ENCODE measurements at regions not wholly inside any gene's neighbourhood (a gene's known extent, or its start where the extent isn't known, plus 50 kb on each side); places are given as distances from the start of the nearest gene placed in this dataset.
"Not testable (repeated sequence)": the region's sequence is repeated elsewhere in the genome, so short reads cannot be mapped to it uniquely, and the experiment has no call there.

- no peaks in the 10 kb centered on the region for H3K9me3 ChIP-seq (ENCODE audit: control insufficient read depth, insufficient read depth, low read depth, low read length)
- POLR2A ChIA-PET: no interaction called here
Measured at GRCh38 chr11:50102916-50103315, 70.2 kb downstream of the OR4C45 start.

GRCh38 chr11:50140686-50141085 is 108.0 kb downstream of the OR4C45 start:
- H3K4me1 ChIP-seq (ENCODE audit: control insufficient read depth, insufficient read depth, low read length); H3K4me3 ChIP-seq (ENCODE audit: low read depth, low read length); H3K36me3 ChIP-seq (ENCODE audit: control insufficient read depth in 2 of 2, insufficient read depth in 1 of 2, low read length in 2 of 2); H3K9me3 ChIP-seq (ENCODE audit: control insufficient read depth, insufficient read depth, low read depth, low read length); CTCF ChIA-PET; POLR2A ChIA-PET; H3K27ac ChIP-seq (ENCODE audit: extremely low read depth, low read depth, low read length): not testable (repeated sequence)

More at GRCh38 chr11:50102916-50103315, 70.2 kb downstream of the OR4C45 start:
- TF ChIP-seq ZNF202 (tag by site-specific recombination; IDR thresholded peaks at IDR 0.05; ENCODE audit: borderline replicate concordance) (no peak), ZNF335 (tag by site-specific recombination; conservative IDR thresholded peaks at IDR 0.05) (no peak), PRDM6 (tag by site-specific recombination; IDR thresholded peaks at IDR 0.05) (no peak), RBAK (tag by site-specific recombination; IDR thresholded peaks at IDR 0.05) (no peak), ZNF175 (tag by site-specific recombination; IDR thresholded peaks at IDR 0.05) (no peak), PRDM2 (tag by site-specific recombination; IDR thresholded peaks at IDR 0.05; ENCODE audit: borderline replicate concordance) (no peak), ZNF776 (tag by site-specific recombination; IDR thresholded peaks at IDR 0.05; ENCODE audit: borderline replicate concordance) (no peak), ZNF146 (tag by site-specific recombination; IDR thresholded peaks at IDR 0.05) (no peak), ZNF629 (tag by site-specific recombination; IDR thresholded peaks at IDR 0.05) (no peak), ZFP69B (tag by site-specific recombination; IDR thresholded peaks at IDR 0.05) (no peak), ZNF488 (tag by site-specific recombination; IDR thresholded peaks at IDR 0.05) (no peak), ZNF639 (tag by site-specific recombination; IDR thresholded peaks at IDR 0.05) (no peak), ZNF792 (tag by site-specific recombination; IDR thresholded peaks at IDR 0.05) (no peak), MYNN (tag by site-specific recombination; IDR thresholded peaks at IDR 0.05; ENCODE audit: borderline replicate concordance) (no peak), ZNF398 (tag by site-specific recombination; IDR thresholded peaks at IDR 0.05) (no peak), WT1 (tag by site-specific recombination; IDR thresholded peaks at IDR 0.05) (no peak), ZNF571 (tag by site-specific recombination; IDR thresholded peaks at IDR 0.05) (no peak), TCF7L2 (IDR thresholded peaks at IDR 0.05; ENCODE audit: borderline replicate concordance, low read depth, low read length) (no peak), REPIN1 (tag by site-specific recombination; IDR thresholded peaks at IDR 0.05; ENCODE audit: low read depth) (no peak)
- H3K36me3 ChIP-seq (ENCODE audit: control insufficient read depth in 2 of 2, insufficient read depth in 1 of 2, low read length in 2 of 2): no peaks in the 10 kb centered on the region
- CTCF ChIA-PET: no interaction called here
- no peak overlapping the region for H3K4me3 ChIP-seq (ENCODE audit: low read depth, low read length)
- H3K27ac ChIP-seq (ENCODE audit: extremely low read depth, low read depth, low read length): no peak overlapping the region
- no peaks in the 10 kb centered on the region for H3K4me1 ChIP-seq (ENCODE audit: control insufficient read depth, insufficient read depth, low read length)

- H3K4me1 ChIP-seq (ENCODE audit: control insufficient read depth, insufficient read depth, low read length); H3K9me3 ChIP-seq (ENCODE audit: control insufficient read depth, insufficient read depth, low read depth, low read length); H3K4me3 ChIP-seq (ENCODE audit: low read depth, low read length); H3K27ac ChIP-seq (ENCODE audit: extremely low read depth, low read depth, low read length); CTCF ChIA-PET; H3K36me3 ChIP-seq (ENCODE audit: control insufficient read depth in 2 of 2, insufficient read depth in 1 of 2, low read length in 2 of 2); POLR2A ChIA-PET: not testable (repeated sequence)
Measured at GRCh38 chr11:50146308-50146707, 113.6 kb downstream of the OR4C45 start.
